ENCODE measurements at regions not wholly inside any gene's neighbourhood (a gene's known extent, or its start where the extent isn't known, plus 50 kb on each side); places are given as distances from the start of the nearest gene placed in this dataset.

- DNase-seq, result no peak
- WGBS, 4 donors, result 72 to 81% (median 77%) methylated on average over 3 of the region's 3 CpGs
Observed at GRCh38 chr10:111758593-111758992, 425.0 kb downstream of the GPAM start.

GRCh38 chr10:111762114-111762513 lies 421.5 kb downstream of the GPAM start:
- no peak for DNase-seq
- Histone ChIP-seq H3K27ac (no peak overlapping the region), H3K4me1 (replicated peaks in 1 of 2) (no peaks in the 10 kb centered on the region), H3K9me3 (replicated peaks in 1 of 3) (no peaks in the 10 kb centered on the region), H3K36me3 (replicated peaks in 1 of 2) (no peaks in the 10 kb centered on the region), H3K4me3 (no peak overlapping the region), H3K27me3 (no peaks in the 10 kb centered on the region)
- WGBS, 4 donors, result 85 to 95% (median 91%) methylated on average over 4 of the region's 4 CpGs
- TF ChIP-seq POLR2A (IDR thresholded peaks at IDR 0.05) (no peak), CTCF (IDR thresholded peaks at IDR 0.05) (no peak)
- intact Hi-C loops (cut with DNase I), result loop anchor here in 1 of 2 donors (10.0 kb wide), 1 partner anchor 373 kb away; no protein-coding TSS in a partner anchor

More at GRCh38 chr10:111758593-111758992, 425.0 kb downstream of the GPAM start:
- Histone ChIP-seq H3K27me3 (no peaks in the 10 kb centered on the region), H3K27ac (no peak overlapping the region), H3K4me3 (no peak overlapping the region), H3K4me1 (replicated peaks in 1 of 2) (no peaks in the 10 kb centered on the region), H3K9me3 (replicated peaks in 1 of 3) (no peaks in the 10 kb centered on the region), H3K36me3 (replicated peaks in 1 of 2) (no peaks in the 10 kb centered on the region)
- intact Hi-C loops (cut with DNase I), result loop anchor here in 1 of 2 donors (5.0 kb wide), 1 partner anchor 549 kb away; no protein-coding TSS in a partner anchor
- no peak for TF ChIP-seq POLR2A (IDR thresholded peaks at IDR 0.05)
- no peak for TF ChIP-seq CTCF (IDR thresholded peaks at IDR 0.05)

GRCh38 chr10:111765216-111765615 lies 418.3 kb downstream of the GPAM start:
- WGBS, 4 donors, result 52 to 68% (median 63%) methylated on average over 2 of the region's 2 CpGs
- Histone ChIP-seq H3K27ac (no peak overlapping the region), H3K27me3 (no peaks in the 10 kb centered on the region), H3K4me1 (replicated peaks in 1 of 2) (no peaks in the 10 kb centered on the region), H3K36me3 (replicated peaks in 1 of 2) (no peaks in the 10 kb centered on the region), H3K9me3 (replicated peaks in 1 of 3) (no peaks in the 10 kb centered on the region), H3K4me3 (no peak overlapping the region)
- no peak for DNase-seq
- TF ChIP-seq POLR2A (IDR thresholded peaks at IDR 0.05) (no peak), CTCF (IDR thresholded peaks at IDR 0.05) (no peak)
- intact Hi-C loops (cut with DNase I), result loop anchor here in 1 of 2 donors (10.0 kb wide), 1 partner anchor 370 kb away; no protein-coding TSS in a partner anchor

GRCh38 chr10:111766464-111766863 lies 417.1 kb downstream of the GPAM start:
- Histone ChIP-seq H3K36me3 (replicated peaks in 1 of 2) (no peaks in the 10 kb centered on the region), H3K9me3 (replicated peaks in 1 of 3) (no peaks in the 10 kb centered on the region), H3K27me3 (no peaks in the 10 kb centered on the region), H3K4me3 (no peak overlapping the region), H3K4me1 (replicated peaks in 1 of 2) (no peaks in the 10 kb centered on the region), H3K27ac (no peak overlapping the region)
- no peak for TF ChIP-seq POLR2A (IDR thresholded peaks at IDR 0.05)
- 58 to 77% (median 65%) methylated on average over 3 of the region's 3 CpGs for WGBS, 4 donors
- intact Hi-C loops (cut with DNase I), result loop anchor here in 1 of 2 donors (10.0 kb wide), 1 partner anchor 368 kb away; no protein-coding TSS in a partner anchor
- DNase-seq, result no peak

- no peaks in the 10 kb centered on the region for H3K9me3 ChIP-seq (replicated peaks in 1 of 3)
- intact Hi-C loops (cut with DNase I), result loop anchor here in 1 of 2 donors (10.0 kb wide), 1 partner anchor 367 kb away; no protein-coding TSS in a partner anchor
- no peaks in the 10 kb centered on the region for H3K4me1 ChIP-seq (replicated peaks in 1 of 2)
- H3K27me3 ChIP-seq, result no peaks in the 10 kb centered on the region
- H3K36me3 ChIP-seq (replicated peaks in 1 of 2), result no peaks in the 10 kb centered on the region
- DNase-seq, result no peak
- TF ChIP-seq CTCF (IDR thresholded peaks at IDR 0.05) (no peak), POLR2A (IDR thresholded peaks at IDR 0.05) (no peak)
- 19 to 44% (median 42%) methylated on average over 1 of the region's 1 CpG for WGBS, 4 donors
- no peak overlapping the region for H3K4me3 ChIP-seq
- H3K27ac ChIP-seq, result no peak overlapping the region
Observed at GRCh38 chr10:111767661-111768060, 415.9 kb downstream of the GPAM start.
